ENCODE measurements at regions not wholly inside any gene's neighbourhood (a gene's known extent, or its start where the extent isn't known, plus 50 kb on each side); places are given as distances from the start of the nearest gene placed in this dataset.

GRCh38 chr17:77361986-77362620 is 221.3 kb downstream of the SEC14L1 start:
- no peak for DNase-seq
- Mint-ChIP-seq H3K27me3 (ENCODE audit: low read depth) (no peaks in the 10 kb centered on the region), H3K36me3 (ENCODE audit: low read depth) (no peaks in the 10 kb centered on the region), H3K9me3 (no peaks in the 10 kb centered on the region), H3K4me1 (ENCODE audit: low read depth) (peaks cover 48% of the 10 kb centered on the region), H3K4me3 (no peak overlapping the region), H3K27ac (no peak overlapping the region)
- CTCF ChIA-PET, result interaction anchor here (1.3 kb wide), 1 partner anchor 39 kb away, joined by 3 read pairs; no protein-coding TSS in a partner anchor
- intact Hi-C loops (cut with micrococcal nuclease), result no loop called here

DNA sequence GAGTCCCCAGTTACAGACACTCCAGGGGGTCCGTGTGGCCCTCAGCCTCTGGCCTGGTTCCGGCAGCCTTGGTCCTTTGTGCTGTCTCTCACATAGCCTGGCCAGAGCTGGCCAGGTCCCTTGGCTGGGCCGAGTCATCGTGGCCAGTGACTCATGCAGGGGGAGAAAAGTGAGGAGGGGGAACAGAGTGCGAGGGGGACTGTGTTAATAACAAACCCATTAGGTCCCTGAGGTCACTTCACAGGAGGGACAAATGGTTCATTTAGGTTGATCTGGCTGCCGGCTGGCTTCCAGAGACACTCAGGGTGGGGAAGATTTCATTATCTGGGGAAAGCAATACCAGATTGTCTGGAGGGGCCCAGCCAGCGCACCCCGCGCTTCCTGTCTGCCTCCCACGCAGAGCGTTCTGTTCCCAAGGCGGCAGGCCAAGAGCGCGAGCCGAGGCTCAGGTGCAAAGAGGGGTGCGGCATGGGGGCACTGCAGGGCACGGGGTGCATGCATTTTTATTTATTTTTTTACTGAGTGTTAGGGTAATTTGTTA is 223.1 kb downstream of the SEC14L1 start:
- Mint-ChIP-seq H3K9me3 (no peaks in the 10 kb centered on the region), H3K27ac (no peak overlapping the region), H3K36me3 (ENCODE audit: low read depth) (no peaks in the 10 kb centered on the region), H3K27me3 (ENCODE audit: low read depth) (no peaks in the 10 kb centered on the region), H3K4me3 (peak overlapping the region; percentile 50), H3K4me1 (ENCODE audit: low read depth) (peaks cover 46% of the 10 kb centered on the region)
- intact Hi-C loops (cut with micrococcal nuclease), result no loop called here
- peak; percentile 62 for DNase-seq
- CTCF ChIA-PET, result interaction anchor here (0.7 kb wide), 1 partner anchor 762 kb away, joined by 3 read pairs; no protein-coding TSS in a partner anchor

GRCh38 chr17:77364381-77364911 is 223.7 kb downstream of the SEC14L1 start:
- intact Hi-C loops (cut with micrococcal nuclease), result no loop called here
- H3K36me3 Mint-ChIP-seq (ENCODE audit: low read depth), result no peaks in the 10 kb centered on the region
- H3K4me3 Mint-ChIP-seq, result peak overlapping the region; percentile 50
- no peak for DNase-seq
- no peaks in the 10 kb centered on the region for H3K27me3 Mint-ChIP-seq (ENCODE audit: low read depth)
- H3K4me1 Mint-ChIP-seq (ENCODE audit: low read depth), result peaks cover 51% of the 10 kb centered on the region
- no peaks in the 10 kb centered on the region for H3K9me3 Mint-ChIP-seq
- CTCF ChIA-PET, result no interaction called here
- no peak overlapping the region for H3K27ac Mint-ChIP-seq

DNA sequence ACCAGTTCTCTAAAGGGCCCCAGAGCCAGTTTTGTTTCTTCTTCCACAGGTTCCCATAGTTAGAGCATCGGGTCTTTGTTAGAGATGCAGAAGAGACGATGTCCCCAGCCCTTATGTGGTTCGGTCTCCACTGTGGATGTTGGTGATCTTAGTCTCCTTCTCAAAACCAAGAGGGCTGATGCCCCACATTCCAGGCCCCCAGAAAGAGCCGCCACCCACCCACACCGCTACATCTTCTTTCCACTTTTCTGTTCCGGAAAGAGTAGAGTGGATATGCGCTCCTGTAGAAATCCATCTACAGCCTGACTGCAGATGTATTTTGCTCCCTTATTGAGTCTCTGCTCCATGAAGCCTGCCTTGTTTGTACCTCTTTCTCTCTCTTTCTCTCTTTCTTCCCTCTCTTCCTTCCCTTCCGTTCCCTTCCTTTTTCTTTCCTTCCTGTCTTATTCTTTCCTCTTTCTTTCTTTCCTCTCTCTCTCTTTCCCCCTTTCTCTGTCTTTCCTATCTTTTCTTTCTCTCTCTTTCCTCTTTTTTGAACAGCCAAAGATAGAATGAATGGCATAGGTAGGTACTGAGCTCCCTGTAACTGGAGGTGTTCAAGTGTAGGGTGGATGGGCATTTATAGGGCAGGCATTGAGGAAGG is 224.3 kb downstream of the SEC14L1 start:
- Mint-ChIP-seq H3K27ac (no peak overlapping the region), H3K4me3 (no peak overlapping the region), H3K4me1 (ENCODE audit: low read depth) (peaks cover 51% of the 10 kb centered on the region), H3K36me3 (ENCODE audit: low read depth) (no peaks in the 10 kb centered on the region), H3K27me3 (ENCODE audit: low read depth) (no peaks in the 10 kb centered on the region), H3K9me3 (no peaks in the 10 kb centered on the region)
- intact Hi-C loops (cut with micrococcal nuclease), result no loop called here
- no peak for DNase-seq
- CTCF ChIA-PET, result interaction anchor here (0.7 kb wide), 1 partner anchor 1488 kb away, joined by 3 read pairs; no protein-coding TSS in a partner anchor

DNA sequence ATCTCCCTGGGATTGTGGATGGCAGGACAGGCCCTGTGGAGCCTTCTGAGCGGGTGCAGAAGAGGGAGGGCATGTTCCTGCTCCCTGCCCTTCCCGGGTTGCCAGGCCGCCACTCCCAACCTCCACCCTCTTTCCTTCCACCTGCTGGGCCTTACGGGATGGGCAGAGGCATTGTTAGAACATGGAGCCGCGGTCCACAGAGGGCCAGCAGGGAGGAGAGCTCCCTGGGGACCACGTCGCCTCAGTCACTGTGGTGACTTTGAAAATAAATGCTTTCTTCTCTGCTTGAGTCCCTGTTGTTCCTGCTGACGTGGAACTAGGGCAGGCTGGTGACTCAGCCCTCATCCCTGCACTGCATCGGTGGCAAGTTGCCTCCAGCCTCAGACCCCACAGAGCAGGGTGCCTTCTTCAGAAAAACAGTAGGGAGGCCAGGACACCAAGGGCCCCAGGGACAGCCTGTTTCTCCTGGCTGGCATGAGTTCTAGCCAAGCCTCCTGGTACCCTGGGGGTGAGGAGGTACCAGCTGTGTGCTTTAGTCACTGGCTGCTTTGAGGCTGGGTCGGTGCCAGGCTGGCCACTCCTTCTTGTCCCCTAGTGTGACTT is 224.9 kb downstream of the SEC14L1 start:
- Mint-ChIP-seq H3K36me3 (ENCODE audit: low read depth) (no peaks in the 10 kb centered on the region), H3K4me1 (ENCODE audit: low read depth) (peaks cover 53% of the 10 kb centered on the region), H3K9me3 (no peaks in the 10 kb centered on the region), H3K4me3 (no peak overlapping the region), H3K27ac (no peak overlapping the region), H3K27me3 (ENCODE audit: low read depth) (no peaks in the 10 kb centered on the region)
- CTCF ChIA-PET, result interaction anchor here (0.7 kb wide), 1 partner anchor 1489 kb away, joined by 3 read pairs; no protein-coding TSS in a partner anchor
- intact Hi-C loops (cut with micrococcal nuclease), result no loop called here
- peak; percentile 34 for DNase-seq

GRCh38 chr17:77366206-77366557 is 225.4 kb downstream of the SEC14L1 start:
- no peak for DNase-seq
- CTCF ChIA-PET, result no interaction called here
- Mint-ChIP-seq H3K27me3 (ENCODE audit: low read depth) (no peaks in the 10 kb centered on the region), H3K27ac (no peak overlapping the region), H3K4me1 (ENCODE audit: low read depth) (peaks cover 58% of the 10 kb centered on the region), H3K36me3 (ENCODE audit: low read depth) (no peaks in the 10 kb centered on the region), H3K9me3 (no peaks in the 10 kb centered on the region), H3K4me3 (no peak overlapping the region)
- intact Hi-C loops (cut with micrococcal nuclease), result no loop called here

DNA sequence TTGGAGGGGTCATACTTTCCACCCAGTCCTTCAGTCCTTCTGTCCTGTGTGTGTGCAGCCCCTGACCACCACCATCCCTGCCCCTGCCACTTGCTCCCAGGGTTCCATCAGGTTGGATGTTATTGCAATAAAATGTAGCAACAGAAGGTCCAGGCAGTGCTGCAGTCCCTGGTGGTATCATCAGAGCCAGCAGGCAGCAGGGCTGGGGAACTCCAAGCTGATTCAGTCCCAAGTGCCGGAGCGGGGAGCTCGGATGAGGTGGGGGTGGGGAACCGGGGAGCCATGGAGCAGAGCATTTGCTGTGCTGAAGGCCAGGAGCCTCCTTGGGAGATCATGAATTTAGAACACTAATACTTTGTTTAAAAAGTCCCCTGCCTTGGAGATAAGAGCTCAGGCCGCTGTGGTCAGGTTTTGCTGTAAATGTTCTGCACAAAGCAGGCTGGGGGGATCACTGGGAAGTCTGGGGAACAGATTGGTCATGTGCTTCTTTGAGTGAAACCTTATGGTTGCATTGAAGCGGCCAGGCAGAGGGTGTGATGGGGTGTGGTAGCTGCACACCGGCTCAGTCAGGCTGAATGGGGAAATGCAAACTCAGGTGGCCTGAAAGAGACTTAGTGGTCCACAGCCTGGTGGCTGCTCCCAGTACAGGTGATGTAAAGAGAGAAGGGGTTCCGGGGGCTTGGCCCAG is 225.9 kb downstream of the SEC14L1 start:
- intact Hi-C loops (cut with micrococcal nuclease), result no loop called here
- Mint-ChIP-seq H3K4me1 (ENCODE audit: low read depth) (peaks cover 64% of the 10 kb centered on the region), H3K27ac (no peak overlapping the region), H3K36me3 (ENCODE audit: low read depth) (no peaks in the 10 kb centered on the region), H3K4me3 (no peak overlapping the region), H3K9me3 (no peaks in the 10 kb centered on the region), H3K27me3 (ENCODE audit: low read depth) (no peaks in the 10 kb centered on the region)
- CTCF ChIA-PET, result no interaction called here
- peak; percentile 6 for DNase-seq

DNA sequence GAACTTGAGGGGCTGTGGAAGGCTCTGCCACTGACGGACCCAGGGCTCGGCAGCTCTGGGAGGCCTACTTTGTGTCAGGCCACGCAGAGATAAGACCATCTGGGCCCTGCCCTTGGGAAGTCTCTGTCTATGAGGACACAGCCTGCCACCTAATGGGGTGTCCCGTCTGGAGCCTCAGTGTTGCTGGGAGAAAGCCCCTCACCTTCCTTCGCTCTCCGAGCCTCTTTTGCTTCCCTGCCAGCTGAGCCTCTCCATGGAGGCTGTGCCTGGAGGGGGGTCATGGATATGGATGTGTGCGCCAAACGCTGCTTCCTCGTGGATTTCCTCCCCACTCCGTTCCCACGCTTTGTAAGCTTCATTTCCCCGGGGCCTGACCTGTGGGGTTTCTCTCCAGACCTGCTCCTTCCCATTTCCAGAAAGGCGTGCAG is 228.8 kb downstream of the SEC14L1 start:
- peaks cover 2% of the 10 kb centered on the region for H3K36me3 Mint-ChIP-seq (ENCODE audit: low read depth)
- H3K27me3 Mint-ChIP-seq (ENCODE audit: low read depth), result no peaks in the 10 kb centered on the region
- H3K9me3 Mint-ChIP-seq, result no peaks in the 10 kb centered on the region
- intact Hi-C loops (cut with micrococcal nuclease), result no loop called here
- no peak overlapping the region for H3K4me3 Mint-ChIP-seq
- no peak for DNase-seq
- CTCF ChIA-PET, result interaction anchor here (0.6 kb wide), 1 partner anchor 95 kb away, joined by 3 read pairs; no protein-coding TSS in a partner anchor
- H3K4me1 Mint-ChIP-seq (ENCODE audit: low read depth), result peaks cover 58% of the 10 kb centered on the region
- no peak overlapping the region for H3K27ac Mint-ChIP-seq

DNA sequence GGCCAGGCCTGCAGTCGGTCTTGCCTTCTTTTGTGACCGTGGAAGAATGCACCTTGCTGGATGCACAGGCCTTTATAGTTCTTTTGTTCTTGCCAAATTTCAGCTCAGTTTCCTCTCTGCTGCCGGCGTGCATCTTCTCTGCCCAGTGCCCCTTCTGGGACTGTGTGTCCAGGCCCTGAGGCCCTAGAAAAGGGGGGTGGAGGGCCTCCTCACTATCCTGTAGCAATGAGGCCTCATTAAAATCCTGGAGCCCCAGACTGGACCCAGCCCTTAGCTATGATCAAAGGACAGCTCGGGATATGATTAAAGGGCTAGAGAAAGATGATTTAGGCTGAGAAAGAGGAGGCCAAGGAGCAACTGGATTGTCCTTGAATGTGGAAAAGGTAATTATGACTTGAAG is 229.8 kb downstream of the SEC14L1 start:
- DNase-seq, result no peak
- CTCF ChIA-PET, result interaction anchor here (0.7 to 1.4 kb wide), 2 partner anchors 30 to 60 kb away, joined by 3 to 4 read pairs; no protein-coding TSS in a partner anchor
- H3K4me1 Mint-ChIP-seq (ENCODE audit: low read depth), result peaks cover 58% of the 10 kb centered on the region
- H3K36me3 Mint-ChIP-seq (ENCODE audit: low read depth), result peaks cover 2% of the 10 kb centered on the region
- no peak overlapping the region for H3K27ac Mint-ChIP-seq
- no peaks in the 10 kb centered on the region for H3K27me3 Mint-ChIP-seq (ENCODE audit: low read depth)
- no peaks in the 10 kb centered on the region for H3K9me3 Mint-ChIP-seq
- no peak overlapping the region for H3K4me3 Mint-ChIP-seq
- intact Hi-C loops (cut with micrococcal nuclease), result loop anchor here (5.0 kb wide), 1 partner anchor 88 kb away; no protein-coding TSS in a partner anchor

- CTCF ChIA-PET, result interaction anchor here (1.4 kb wide), 1 partner anchor 29 kb away, joined by 4 read pairs; no protein-coding TSS in a partner anchor
- Mint-ChIP-seq H3K27ac (no peak overlapping the region), H3K27me3 (ENCODE audit: low read depth) (no peaks in the 10 kb centered on the region), H3K4me1 (ENCODE audit: low read depth) (peaks cover 61% of the 10 kb centered on the region), H3K9me3 (no peaks in the 10 kb centered on the region), H3K4me3 (peak overlapping the region; percentile 67), H3K36me3 (ENCODE audit: low read depth) (peaks cover 2% of the 10 kb centered on the region)
- no peak for DNase-seq
- intact Hi-C loops (cut with micrococcal nuclease), result loop anchor here (5.0 kb wide), 1 partner anchor 89 kb away; no protein-coding TSS in a partner anchor
These were observed 230.5 kb downstream of the SEC14L1 start for GRCh38 chr17:77371117-77371887.

DNA sequence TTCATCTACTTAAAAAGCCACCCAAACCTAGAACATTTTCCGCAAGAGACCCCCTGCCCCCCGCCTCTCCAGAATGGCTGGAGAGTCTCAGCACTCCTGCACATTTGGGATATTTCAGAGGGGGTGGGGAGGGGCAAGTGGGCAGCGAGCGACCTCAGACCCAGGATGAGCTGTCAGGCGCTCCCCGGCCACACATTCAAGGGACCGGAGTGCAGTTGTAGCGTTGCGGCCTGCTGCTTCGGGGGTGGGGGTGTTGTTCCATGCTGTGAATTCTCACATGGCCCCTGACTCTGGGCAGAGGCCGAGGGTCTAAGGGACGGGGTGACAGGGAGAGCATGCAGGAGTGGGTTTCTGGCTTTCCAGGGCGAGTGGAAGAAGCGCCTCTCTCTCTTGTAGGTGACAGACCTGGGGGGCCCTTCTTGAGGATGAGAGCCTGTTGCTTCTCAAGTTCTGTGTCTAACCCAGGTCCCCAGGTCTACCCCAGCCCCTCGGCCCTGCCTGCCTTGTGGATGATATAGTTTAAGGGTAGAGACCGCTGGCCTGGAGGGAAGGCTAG is 231.2 kb downstream of the SEC14L1 start:
- CTCF ChIA-PET, result no interaction called here
- Mint-ChIP-seq H3K27ac (no peak overlapping the region), H3K4me3 (peak overlapping the region; percentile 67), H3K4me1 (ENCODE audit: low read depth) (peaks cover 62% of the 10 kb centered on the region), H3K36me3 (ENCODE audit: low read depth) (peaks cover 2% of the 10 kb centered on the region), H3K9me3 (no peaks in the 10 kb centered on the region), H3K27me3 (ENCODE audit: low read depth) (no peaks in the 10 kb centered on the region)
- intact Hi-C loops (cut with micrococcal nuclease), result loop anchor here (5.0 kb wide), 1 partner anchor 90 kb away; no protein-coding TSS in a partner anchor
- no peak for DNase-seq

All from activated naive CD4-positive, alpha-beta T cell treated with anti-CD3 and anti-CD28 coated beads for 36 hours (primary cell).